GM11168 (cell line): ENCODE measurements at regions not wholly inside any gene's neighbourhood (a gene's known extent, or its start where the extent isn't known, plus 50 kb on each side); places are given as distances from the start of the nearest gene placed in this dataset.
"Not testable (repeated sequence)": the region's sequence is repeated elsewhere in the genome, so short reads cannot be mapped to it uniquely, and the experiment has no call there.

Source experiments
- in situ Hi-C: fragments of 300-500 bp; cut with MboI; formaldehyde crosslinking; loops from one replicate; pipeline ENCODE4 v1.12.0; 2022; ENCODE audit warnings: low sequenced_read_pairs; ENCODE audit not compliant: unreplicated experiment

GRCh38 chr4:128653527-128654444, 155.7 kb upstream of the JADE1 start:
- in situ Hi-C loops = no loop called here

GRCh38 chr4:128649575-128650205, 159.8 kb upstream of the JADE1 start:
- in situ Hi-C loops = no loop called here

- in situ Hi-C loops = no loop called here
Measured at GRCh38 chr4:128649161-128649560, 160.3 kb upstream of the JADE1 start.

DNA sequence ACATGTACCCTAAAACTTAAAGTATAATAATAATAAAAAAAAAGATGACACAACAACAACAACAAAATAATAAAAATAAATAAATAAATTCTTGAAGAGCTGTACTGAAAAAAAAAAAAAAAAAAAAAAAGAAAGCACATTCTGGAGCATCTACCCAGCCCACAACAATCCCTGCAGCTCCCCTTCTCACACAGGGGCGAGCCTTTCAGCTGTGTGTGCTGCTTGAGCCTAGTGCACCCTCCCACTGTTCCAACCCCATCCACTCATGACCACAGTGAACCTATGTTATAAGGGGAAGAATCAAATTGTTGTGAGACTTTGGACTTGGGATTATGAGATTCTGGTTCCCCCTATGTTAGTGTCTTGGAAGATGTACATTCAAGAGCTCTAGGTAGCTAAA, 161.5 kb upstream of the JADE1 start:
- in situ Hi-C loops = no loop called here

DNA sequence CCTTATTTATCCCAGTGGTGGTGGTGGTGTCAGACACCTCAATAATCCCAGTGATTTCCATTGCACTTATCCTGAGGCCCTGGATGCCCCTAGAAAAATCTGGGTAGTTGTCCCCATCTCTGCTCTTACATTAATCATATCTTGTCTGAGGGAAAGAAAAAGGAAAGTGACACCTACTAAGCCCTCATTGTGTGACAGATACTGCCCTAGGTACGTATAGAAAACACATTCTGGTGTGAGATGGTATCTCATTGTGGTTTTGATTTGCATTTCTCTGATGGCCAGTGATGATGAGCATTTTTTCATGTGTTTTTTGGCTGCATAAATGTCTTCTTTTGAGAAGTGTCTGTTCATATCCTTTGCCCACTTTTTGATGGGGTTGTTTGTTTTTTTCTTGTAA, 162.6 kb upstream of the JADE1 start:
- in situ Hi-C loops = not testable (repeated sequence)

GRCh38 chr4:128644693-128645654, 164.5 kb upstream of the JADE1 start:
- in situ Hi-C loops = not testable (repeated sequence)

DNA sequence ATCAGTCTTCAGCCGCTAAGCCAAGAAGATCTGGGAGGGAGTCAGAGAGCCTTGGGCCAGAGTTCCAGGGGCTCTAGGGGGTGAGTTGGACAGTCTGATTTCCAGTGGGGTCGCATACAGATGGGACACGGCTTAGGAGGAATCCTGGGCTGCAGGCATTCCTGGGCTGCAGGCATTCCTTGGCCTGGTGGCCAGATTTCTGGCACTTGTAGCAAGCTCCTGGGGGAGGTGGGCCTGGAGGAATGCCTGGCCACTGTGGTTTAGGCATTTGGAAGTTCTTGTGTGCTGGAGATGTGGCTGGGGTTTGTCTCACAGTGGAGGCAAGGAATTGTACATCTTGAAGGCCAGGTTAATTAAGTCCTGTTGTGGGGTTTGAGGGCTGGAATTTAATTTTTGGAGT, 165.4 kb upstream of the JADE1 start:
- in situ Hi-C loops = not testable (repeated sequence)

GRCh38 chr4:128641566-128641965, 167.9 kb upstream of the JADE1 start:
- in situ Hi-C loops = not testable (repeated sequence)

DNA sequence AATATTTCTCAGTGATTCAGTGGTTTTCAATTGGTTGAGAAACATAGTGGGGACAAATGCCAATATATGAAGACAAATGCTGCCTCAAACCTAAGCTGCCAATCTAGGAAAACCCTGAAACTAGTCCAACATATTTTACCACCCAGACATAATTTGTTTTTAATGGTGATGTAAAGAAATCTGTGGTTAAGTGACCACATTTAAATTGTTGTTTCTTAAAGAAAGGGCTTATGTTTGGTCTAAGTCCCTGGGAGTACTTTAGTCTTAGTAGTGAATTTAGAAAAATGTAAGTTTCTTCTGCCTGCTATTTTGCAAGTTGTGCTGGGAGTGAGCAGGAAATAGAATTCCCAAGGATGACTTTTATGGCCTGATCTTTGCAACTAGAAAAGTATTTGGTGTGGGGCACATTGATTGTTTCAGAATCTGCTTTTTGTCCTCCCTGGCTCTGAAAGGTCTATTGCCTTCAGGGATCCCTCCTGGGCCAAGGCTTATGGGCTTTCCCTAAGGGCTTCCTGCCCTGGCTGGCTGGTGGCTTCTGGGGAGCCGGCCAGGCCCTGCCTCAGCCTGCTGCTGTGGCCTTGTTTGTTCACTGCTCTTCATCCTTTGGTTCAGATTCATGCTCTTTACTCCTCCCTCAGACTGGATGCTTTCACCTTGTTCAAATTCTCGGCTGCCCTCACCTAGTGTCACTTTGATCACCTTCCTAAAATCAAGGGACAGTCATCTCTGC, 169.8 kb upstream of the JADE1 start:
- in situ Hi-C loops = no loop called here

DNA sequence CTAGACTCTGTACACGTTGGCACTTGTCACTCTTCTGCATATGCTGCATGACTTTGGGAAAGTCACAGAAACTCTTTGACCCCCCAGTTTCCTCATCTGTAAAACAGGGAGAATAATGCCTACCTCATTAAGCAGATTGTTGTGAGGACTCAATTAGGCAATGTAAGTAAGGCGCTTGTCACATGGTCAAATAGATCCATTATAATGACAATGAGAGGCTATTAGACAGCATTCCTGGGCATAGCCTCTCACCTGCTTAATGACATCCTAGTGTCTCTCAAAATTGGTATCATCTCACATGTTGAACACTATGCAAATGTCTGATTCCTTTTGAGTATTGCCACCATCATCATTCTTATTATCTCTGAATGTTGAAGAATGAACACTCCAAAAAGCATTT, 172.6 kb upstream of the JADE1 start:
- in situ Hi-C loops = no loop called here

GRCh38 chr4:128635955-128636560, 173.4 kb upstream of the JADE1 start:
- in situ Hi-C loops = no loop called here

DNA sequence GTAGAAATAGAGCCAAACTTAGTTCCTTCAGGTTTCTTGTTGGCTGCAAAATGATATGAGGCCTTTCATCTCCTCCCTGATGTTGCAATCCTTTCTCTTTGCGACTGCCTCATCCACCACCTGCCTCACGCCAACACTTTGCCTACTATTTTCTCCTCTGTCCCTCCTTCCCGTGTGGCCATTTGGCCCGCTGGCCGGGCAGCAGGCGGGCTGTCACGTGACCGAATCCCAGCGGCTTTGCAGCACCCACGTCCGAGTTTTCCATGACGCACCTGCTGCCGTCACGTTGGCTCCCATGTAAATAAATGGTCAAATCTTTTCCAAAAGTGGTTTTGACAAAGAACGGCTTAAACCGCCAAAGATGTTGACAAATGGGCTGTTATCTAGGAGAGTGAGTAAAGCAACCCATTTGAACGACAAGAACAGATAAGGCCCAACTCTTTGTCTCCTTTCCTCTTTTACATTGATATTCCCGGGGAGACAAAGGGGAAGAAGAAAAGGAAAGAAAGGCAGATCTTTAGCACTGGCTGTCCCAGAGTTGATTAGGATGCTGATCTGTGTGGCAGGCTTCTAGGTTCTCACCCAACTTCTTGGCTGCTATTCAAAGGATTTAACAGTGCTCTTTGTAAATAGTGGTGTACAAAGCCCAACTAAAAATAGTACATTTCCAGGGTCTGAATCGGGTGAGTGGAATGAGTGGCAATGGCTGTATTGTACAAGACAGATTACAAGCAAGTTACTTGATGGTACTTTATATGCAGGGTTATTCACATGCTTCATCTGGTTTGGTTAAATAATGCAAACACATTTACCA, 174.2 kb upstream of the JADE1 start:
- in situ Hi-C loops = no loop called here

DNA sequence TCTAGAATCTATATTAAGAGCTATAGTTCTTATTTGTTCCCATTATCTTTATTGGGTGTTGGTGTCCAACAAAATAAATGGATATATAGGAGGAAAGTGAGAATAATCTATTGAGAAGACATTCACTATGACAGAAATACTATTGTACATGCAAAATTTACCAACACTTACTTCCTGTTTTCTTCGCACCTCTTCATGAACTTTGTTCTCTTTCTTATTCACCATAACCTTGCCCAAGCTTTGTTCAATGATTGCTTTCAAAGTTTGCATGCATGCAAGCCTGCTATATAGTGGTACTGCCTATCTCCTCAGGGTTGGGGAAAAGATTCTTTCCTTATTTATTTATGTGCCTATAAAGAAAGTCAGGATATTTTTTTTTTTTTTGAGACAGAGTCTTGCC, 176.4 kb upstream of the JADE1 start:
- in situ Hi-C loops = no loop called here

DNA sequence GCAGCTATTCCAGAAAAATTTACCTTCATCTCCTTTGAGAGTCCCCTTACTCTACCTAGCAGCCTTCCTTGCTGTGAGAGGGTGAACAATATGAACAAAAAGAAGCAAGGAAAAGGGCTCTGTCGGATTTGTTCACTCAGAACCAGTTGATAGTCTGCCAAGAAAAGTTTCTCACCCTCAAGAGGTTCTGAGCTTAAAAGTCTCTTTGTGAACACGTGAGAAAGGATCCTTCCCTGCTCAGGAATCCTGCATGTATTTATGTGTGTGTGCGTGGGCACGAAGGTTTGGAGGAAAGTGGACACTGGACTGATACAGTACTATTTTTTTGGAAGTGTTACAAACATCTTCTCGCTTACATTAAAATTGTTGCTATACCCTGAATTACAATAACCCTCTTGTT, 178.6 kb upstream of the JADE1 start:
- in situ Hi-C loops = no loop called here

GRCh38 chr4:128623508-128624215, 185.8 kb upstream of the JADE1 start:
- in situ Hi-C loops = no loop called here

DNA sequence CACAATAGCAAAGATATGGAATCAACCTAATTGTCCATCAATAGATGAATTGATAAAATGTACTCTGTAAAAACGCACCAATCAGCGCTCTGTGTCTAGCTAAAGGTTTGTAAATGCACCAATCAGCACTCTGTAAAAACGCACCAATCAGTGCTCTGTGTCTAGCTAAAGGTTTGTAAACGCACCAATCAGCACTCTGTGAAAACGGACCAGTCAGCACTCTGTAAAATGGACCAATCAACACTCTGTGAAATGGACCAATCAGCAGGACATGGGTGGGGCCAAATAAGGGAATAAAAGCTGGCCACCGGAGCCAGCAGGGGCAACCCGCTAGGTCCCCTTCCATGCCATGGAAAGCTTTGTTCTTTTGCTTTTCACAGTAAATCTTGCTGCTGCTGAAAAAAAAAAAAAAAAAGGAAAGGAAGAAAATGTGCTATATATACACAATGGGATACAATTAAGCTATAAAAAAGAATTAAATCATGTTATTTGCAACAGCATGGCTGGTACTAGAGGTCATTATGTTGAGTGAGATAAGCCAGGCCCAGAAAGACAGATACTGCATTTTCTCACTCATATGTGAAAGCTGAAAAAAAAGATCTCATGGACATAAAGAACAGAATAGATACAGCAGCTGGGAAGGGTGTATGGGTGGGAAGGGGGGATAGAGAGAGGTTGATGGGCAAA, 189.1 kb upstream of the JADE1 start:
- in situ Hi-C loops = not testable (repeated sequence)

DNA sequence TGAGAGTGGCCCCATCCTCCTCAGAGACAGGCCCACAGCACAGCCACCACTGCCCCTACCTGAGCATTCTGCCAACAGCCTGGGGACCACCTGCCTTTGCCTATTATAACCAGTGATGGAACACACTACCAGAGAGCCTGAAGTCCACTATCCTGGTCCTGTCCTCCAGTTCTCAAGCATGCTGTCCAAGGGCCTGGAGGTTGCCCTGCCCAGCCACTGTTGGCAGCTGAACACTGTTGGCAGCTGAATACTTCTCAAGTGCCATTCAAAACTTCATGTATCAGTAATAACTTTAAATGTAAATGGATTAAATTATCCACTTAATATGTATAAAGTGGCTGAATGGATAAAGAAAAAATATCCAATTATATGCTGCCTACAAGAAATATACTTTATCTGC, 194.3 kb upstream of the JADE1 start:
- in situ Hi-C loops = no loop called here

- in situ Hi-C loops = no loop called here
Measured at GRCh38 chr4:128608006-128608405, 201.5 kb upstream of the JADE1 start.
